ENCODE measurements at regions not wholly inside any gene's neighbourhood (a gene's known extent, or its start where the extent isn't known, plus 50 kb on each side); places are given as distances from the start of the nearest gene placed in this dataset.
A peak's percentile ranks its signal among the peaks of the same experiment; 100 is the strongest.

- Mint-ChIP-seq H3K4me3 (no peak overlapping the region), H3K27me3 (no peaks in the 10 kb centered on the region), H3K4me1 (ENCODE audit: low read depth) (no peaks in the 10 kb centered on the region), H3K27ac (no peak overlapping the region), H3K9me3 (peaks cover 7% of the 10 kb centered on the region), H3K36me3 (ENCODE audit: low read depth) (no peaks in the 10 kb centered on the region)
- intact Hi-C loops (cut with DNase I, micrococcal nuclease), result no loop called here
- no peaks in the 10 kb centered on the region for H3K27me3 ChIP-seq (ENCODE audit: control insufficient read depth in 1 of 2, insufficient read depth in 2 of 2, low read length in 2 of 2)
- ChIA-PET CTCF (no interaction called here), POLR2A (no interaction called here)
- ATAC-seq (ENCODE audit: poor library complexity), result no peak
- no peak for DNase-seq
- no peak overlapping the region for H3K4me3 ChIP-seq (ENCODE audit: low read length)
- H3K4me1 ChIP-seq (ENCODE audit: insufficient read depth, low read length), result no peaks in the 10 kb centered on the region
- no peak overlapping the region for H3K27ac ChIP-seq (ENCODE audit: low read depth in 1 of 2, low read length in 2 of 2)
- peaks cover 7 to 20% of the 10 kb centered on the region in 2 experiments for H3K9me3 ChIP-seq (ENCODE audit: control insufficient read depth in 1 of 2, insufficient read depth in 1 of 2, low read length in 2 of 2)
- TF ChIP-seq CTCF (IDR thresholded peaks at IDR 0.05), result no peak
- H3K36me3 ChIP-seq (ENCODE audit: insufficient read depth, low read length), result no peaks in the 10 kb centered on the region
Measured at GRCh38 chr2:81481994-81482368, 1177.4 kb upstream of the LRRTM1 start.

GRCh38 chr2:81481242-81481993 is 1176.9 kb upstream of the LRRTM1 start:
- no peak for TF ChIP-seq CTCF (IDR thresholded peaks at IDR 0.05)
- no peak overlapping the region for H3K4me3 Mint-ChIP-seq
- H3K36me3 Mint-ChIP-seq (ENCODE audit: low read depth), result no peaks in the 10 kb centered on the region
- peaks cover 7% of the 10 kb centered on the region for H3K9me3 Mint-ChIP-seq
- ATAC-seq (ENCODE audit: poor library complexity), result no peak
- Histone ChIP-seq H3K36me3 (ENCODE audit: insufficient read depth, low read length) (no peaks in the 10 kb centered on the region), H3K27ac (ENCODE audit: low read depth in 1 of 2, low read length in 2 of 2) (no peak overlapping the region), H3K4me3 (ENCODE audit: low read length) (no peak overlapping the region), H3K9me3 (ENCODE audit: control insufficient read depth in 1 of 2, insufficient read depth in 1 of 2, low read length in 2 of 2) (peaks cover 7 to 16% of the 10 kb centered on the region in 2 experiments), H3K4me1 (ENCODE audit: insufficient read depth, low read length) (no peaks in the 10 kb centered on the region), H3K27me3 (ENCODE audit: control insufficient read depth in 1 of 2, insufficient read depth in 2 of 2, low read length in 2 of 2) (no peaks in the 10 kb centered on the region)
- no peaks in the 10 kb centered on the region for H3K4me1 Mint-ChIP-seq (ENCODE audit: low read depth)
- ChIA-PET POLR2A (no interaction called here), CTCF (no interaction called here)
- intact Hi-C loops (cut with DNase I, micrococcal nuclease), result no loop called here
- no peaks in the 10 kb centered on the region for H3K27me3 Mint-ChIP-seq
- peak in 2 of 14 experiments; percentile 0 to 10 for DNase-seq
- H3K27ac Mint-ChIP-seq, result no peak overlapping the region

GRCh38 chr2:81467096-81467495 is 1162.5 kb upstream of the LRRTM1 start:
- DNase-seq (peak in 1 of 14 experiments; percentile 7), ATAC-seq (ENCODE audit: poor library complexity) (no peak)
- Histone ChIP-seq H3K4me3 (ENCODE audit: low read length) (no peak overlapping the region), H3K4me1 (ENCODE audit: insufficient read depth, low read length) (no peaks in the 10 kb centered on the region), H3K36me3 (ENCODE audit: insufficient read depth, low read length) (no peaks in the 10 kb centered on the region), H3K27ac (ENCODE audit: low read depth in 1 of 2, low read length in 2 of 2) (no peak overlapping the region), H3K9me3 (ENCODE audit: control insufficient read depth in 1 of 2, insufficient read depth in 1 of 2, low read length in 2 of 2) (peaks cover 5 to 8% of the 10 kb centered on the region in 2 experiments), H3K27me3 (ENCODE audit: control insufficient read depth in 1 of 2, insufficient read depth in 2 of 2, low read length in 2 of 2) (no peaks in the 10 kb centered on the region)
- no peak for TF ChIP-seq CTCF (IDR thresholded peaks at IDR 0.05)
- ChIA-PET POLR2A (no interaction called here), CTCF (no interaction called here)
- Mint-ChIP-seq H3K36me3 (ENCODE audit: low read depth) (no peaks in the 10 kb centered on the region), H3K4me1 (ENCODE audit: low read depth) (no peaks in the 10 kb centered on the region), H3K27me3 (no peaks in the 10 kb centered on the region), H3K27ac (no peak overlapping the region), H3K4me3 (no peak overlapping the region), H3K9me3 (peaks cover 14% of the 10 kb centered on the region)
- intact Hi-C loops (cut with DNase I, micrococcal nuclease), result no loop called here
